ENCODE measurements at regions not wholly inside any gene's neighbourhood (a gene's known extent, or its start where the extent isn't known, plus 50 kb on each side); places are given as distances from the start of the nearest gene placed in this dataset.

- Histone ChIP-seq H4K91ac (ENCODE audit: insufficient read length, low read depth, low read length) (no peak overlapping the region), H4K8ac (replicated peaks; ENCODE audit: insufficient read length, low read depth, low read length) (no peak overlapping the region), H3K23me2 (ENCODE audit: insufficient read length, low read depth, low read length, poor library complexity, severe bottlenecking) (no peaks in the 10 kb centered on the region), H3K56ac (ENCODE audit: insufficient read length, low read depth, low read length) (no peak overlapping the region), H3T11ph (ENCODE audit: low read length) (no peak overlapping the region), H3K4me1 (ENCODE audit: insufficient read depth, low read length) (no peaks in the 10 kb centered on the region), H2AK5ac (ENCODE audit: insufficient read length, low read length) (no peak overlapping the region), H3K14ac (ENCODE audit: insufficient read depth, low read length) (no peak overlapping the region), H3K79me2 (ENCODE audit: insufficient read depth, low read length) (no peaks in the 10 kb centered on the region), H3K18ac (ENCODE audit: insufficient read length, low read depth, low read length) (no peak overlapping the region), H4K5ac (ENCODE audit: insufficient read length, low read depth, low read length) (no peak overlapping the region), H3K4ac (ENCODE audit: low read depth, low read length) (no peak overlapping the region), H2BK20ac (ENCODE audit: low read depth, low read length, poor library complexity, severe bottlenecking) (no peak overlapping the region), H3K27ac (ENCODE audit: insufficient read length, low read depth, low read length) (no peak overlapping the region), H3K4me2 (ENCODE audit: insufficient read depth, insufficient read length, low read length) (no peak overlapping the region), H3K9me3 (ENCODE audit: control insufficient read depth, low read depth, low read length) (peaks cover 12% of the 10 kb centered on the region), H3K27me3 (ENCODE audit: insufficient read depth, low read length) (no peaks in the 10 kb centered on the region), H2BK120ac (ENCODE audit: low read depth, low read length, poor library complexity, severe bottlenecking) (no peak overlapping the region), H4K20me1 (ENCODE audit: control insufficient read depth, insufficient read depth, insufficient read length) (no peaks in the 10 kb centered on the region), H2BK12ac (ENCODE audit: insufficient read length, low read depth, low read length) (no peak overlapping the region), H2BK5ac (ENCODE audit: insufficient read length, low read length) (no peak overlapping the region), H2BK15ac (ENCODE audit: low read depth, low read length) (no peak overlapping the region), H3K79me1 (ENCODE audit: insufficient read depth, low read depth, low read length, poor library complexity, severe bottlenecking) (no peaks in the 10 kb centered on the region), H3K23ac (ENCODE audit: insufficient read length, low read depth, low read length) (no peak overlapping the region), H3K9ac (ENCODE audit: extremely low read depth, insufficient read length, low read length) (no peak overlapping the region), H2AFZ (ENCODE audit: low read length) (no peak overlapping the region)
- WGBS (ENCODE audit: extremely low coverage, insufficient read length, low lambda C conversion rate) = no CpG with 5 or more reads among the region's 1 CpG
- Mint-ChIP-seq H3K4me1 (peaks cover 2 to 7% of the 10 kb centered on the region in 2 experiments; a peak in 1 of 4 replicates), H3K4me3 (no peak overlapping the region), H3K27ac (no peak overlapping the region), H3K9me3 (peaks cover 15 to 18% of the 10 kb centered on the region in 2 experiments), H3K27me3 (ENCODE audit: low read depth) (peaks cover 4% of the 10 kb centered on the region), H3K36me3 (ENCODE audit: insufficient read depth in 1 of 3, low read depth in 3 of 3) (peaks cover 11 to 22% (median 12%) of the 10 kb centered on the region in 3 experiments)
- no peak for DNase-seq
- TF ChIP-seq, protein P1, sequence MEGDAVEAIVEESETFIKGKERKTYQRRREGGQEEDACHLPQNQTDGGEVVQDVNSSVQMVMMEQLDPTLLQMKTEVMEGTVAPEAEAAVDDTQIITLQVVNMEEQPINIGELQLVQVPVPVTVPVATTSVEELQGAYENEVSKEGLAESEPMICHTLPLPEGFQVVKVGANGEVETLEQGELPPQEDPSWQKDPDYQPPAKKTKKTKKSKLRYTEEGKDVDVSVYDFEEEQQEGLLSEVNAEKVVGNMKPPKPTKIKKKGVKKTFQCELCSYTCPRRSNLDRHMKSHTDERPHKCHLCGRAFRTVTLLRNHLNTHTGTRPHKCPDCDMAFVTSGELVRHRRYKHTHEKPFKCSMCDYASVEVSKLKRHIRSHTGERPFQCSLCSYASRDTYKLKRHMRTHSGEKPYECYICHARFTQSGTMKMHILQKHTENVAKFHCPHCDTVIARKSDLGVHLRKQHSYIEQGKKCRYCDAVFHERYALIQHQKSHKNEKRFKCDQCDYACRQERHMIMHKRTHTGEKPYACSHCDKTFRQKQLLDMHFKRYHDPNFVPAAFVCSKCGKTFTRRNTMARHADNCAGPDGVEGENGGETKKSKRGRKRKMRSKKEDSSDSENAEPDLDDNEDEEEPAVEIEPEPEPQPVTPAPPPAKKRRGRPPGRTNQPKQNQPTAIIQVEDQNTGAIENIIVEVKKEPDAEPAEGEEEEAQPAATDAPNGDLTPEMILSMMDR (conservative IDR thresholded peaks at IDR 0.05) = no peak
Observed at GRCh38 chr1:185653615-185654014, 80.6 kb upstream of the HMCN1 start.

Measured in H9 (cell line).